Endothelial cell of umbilical vein (primary cell): ENCODE measurements at regions not wholly inside any gene's neighbourhood (a gene's known extent, or its start where the extent isn't known, plus 50 kb on each side); places are given as distances from the start of the nearest gene placed in this dataset.

Source experiments
- BruUV-seq: library from RNA; stranded (reverse); fragments of 400-500 nt; replicated peaks from 2 replicates; lab custom pipeline; 2021; lab: Mats Ljungman, UMichigan
- CTCF ChIA-PET: fragments of 300-600, 350-600 bp; sonication (Branson Sonifier 250); formaldehyde crosslinking; loops from one replicate; lab custom pipeline; 2021; ENCODE audit warnings: antibody characterized with exemption, inconsistent platforms; lab: Charles Lee
- POLR2A ChIA-PET: fragments of 300-600, 350-600 bp; sonication (Branson Sonifier 250); formaldehyde crosslinking; loops from one replicate; lab custom pipeline; 2021; ENCODE audit warnings: antibody characterized with exemption, inconsistent platforms; lab: Charles Lee
- DNase-seq: peaks from one replicate; pipeline ENCODE4 v3.0.0-alpha.2; 2011; ENCODE audit warnings: low read depth, low spot score
- FAIRE-seq: peaks from 2 replicates; lab custom pipeline; 2011; peaks lifted over from hg19 to GRCh38; lab: Jason Lieb, UNC
- H2AFZ ChIP-seq: 2 replicates; pipeline ENCODE4 v1.6.0; 2012; ENCODE audit warnings: low read depth, low read length, control low read depth, inconsistent platforms
- H3K27ac ChIP-seq: 2 replicates; pipeline ENCODE4 v1.5.1; 2011; ENCODE audit warnings: low read depth, mild to moderate bottlenecking, control low read depth, low read length, moderate library complexity; ENCODE audit not compliant: insufficient read depth
- H3K27me3 ChIP-seq, 2 experiments: 2 replicates each; pipeline versions ENCODE4 v1.6.0 to v1.6.1; 2011; ENCODE audit warnings: low read length in 2 of 2, mixed read lengths in 1 of 2; ENCODE audit not compliant: control insufficient read depth in 2 of 2, insufficient read depth in 2 of 2
- H3K36me3 ChIP-seq, 2 experiments: 2 replicates in 1 of 2; 3 replicates in 1 of 2; pipeline ENCODE4 v1.5.1; 2011; ENCODE audit warnings: low read length in 2 of 2, mild to moderate bottlenecking in 1 of 2, moderate library complexity in 1 of 2; ENCODE audit not compliant: control insufficient read depth in 2 of 2, insufficient read depth in 2 of 2; ENCODE audit errors: extremely low read depth in 1 of 2
- H3K4me1 ChIP-seq: 3 replicates; pipeline ENCODE4 v1.5.1; 2011; ENCODE audit warnings: mild to moderate bottlenecking, low read length; ENCODE audit not compliant: control insufficient read depth, insufficient read depth; ENCODE audit errors: extremely low read depth
- H3K4me2 ChIP-seq: 2 replicates; pipeline ENCODE4 v1.6.1; 2011; ENCODE audit warnings: low read length, control low read depth, mixed read lengths; ENCODE audit not compliant: insufficient read depth
- H3K4me3 ChIP-seq, 3 experiments: fragments of 200-600 bp in 1 of 3; sonication (generic), shearing (Covaris generic) in 1 of 3; replicated peaks in 1 of 3; 2 replicates each; pipeline ENCODE4 v1.5.1; 2011 to 2016; ENCODE audit warnings: control low read depth in 3 of 3, low read length in 3 of 3, mild to moderate bottlenecking in 2 of 3, inconsistent platforms in 1 of 3, low read depth in 1 of 3, moderate library complexity in 1 of 3; ENCODE audit not compliant: insufficient read depth in 1 of 3
- H3K79me2 ChIP-seq: 2 replicates; pipeline ENCODE4 v1.6.0; 2012; ENCODE audit warnings: low read length, inconsistent platforms; ENCODE audit not compliant: control insufficient read depth, insufficient read depth
- H3K9ac ChIP-seq: replicated peaks from 2 replicates; pipeline ENCODE3; 2011; ENCODE audit warnings: low read length, control low read depth; ENCODE audit not compliant: insufficient read depth; ENCODE audit errors: extremely low read depth
- H3K9me1 ChIP-seq: replicated peaks from 3 replicates; pipeline ENCODE4 v1.6.0; 2011; ENCODE audit warnings: mild to moderate bottlenecking, low read length; ENCODE audit not compliant: control insufficient read depth, insufficient read depth; ENCODE audit errors: extremely low read depth
- H3K9me3 ChIP-seq: replicated peaks from 2 replicates; pipeline ENCODE4 v1.5.1; 2012; ENCODE audit warnings: low read length, inconsistent platforms; ENCODE audit not compliant: control insufficient read depth, insufficient read depth
- H4K20me1 ChIP-seq: replicated peaks from 2 replicates; pipeline ENCODE3; 2011; ENCODE audit warnings: mild to moderate bottlenecking, low read length; ENCODE audit not compliant: control insufficient read depth, insufficient read depth; ENCODE audit errors: extremely low read depth
- EZH2 ChIP-seq: IDR thresholded peaks from 2 replicates; pipeline ENCODE4 v1.6.1; 2012; ENCODE audit warnings: borderline replicate concordance, low read depth, mild to moderate bottlenecking, moderate library complexity, low read length, inconsistent platforms; ENCODE audit not compliant: severe bottlenecking
- FOS ChIP-seq: IDR thresholded peaks from 2 replicates; pipeline ENCODE4 v1.6.1; 2011; ENCODE audit warnings: mild to moderate bottlenecking, low read length, moderate library complexity, borderline replicate concordance; ENCODE audit not compliant: insufficient read depth
- GATA2 ChIP-seq: IDR thresholded peaks from 2 replicates; pipeline ENCODE4 v1.7.0; 2011; ENCODE audit warnings: low read depth, mild to moderate bottlenecking, moderate library complexity, mixed read lengths, low read length; ENCODE audit not compliant: insufficient read length, insufficient read depth
- JUN ChIP-seq: IDR thresholded peaks from 2 replicates; pipeline ENCODE4 v1.6.1; 2011; ENCODE audit warnings: borderline replicate concordance, low read depth; ENCODE audit not compliant: insufficient read length, insufficient read depth
- POLR2A ChIP-seq: IDR thresholded peaks from 2 replicates; pipeline ENCODE4 v1.6.1; 2012; ENCODE audit warnings: low read depth, mild to moderate bottlenecking, control low read depth, low read length
- POLR2AphosphoS5 ChIP-seq: IDR thresholded peaks from 2 replicates; pipeline ENCODE4 v1.6.1; 2012; ENCODE audit warnings: low read depth, mild to moderate bottlenecking, control low read depth, low read length, moderate library complexity; ENCODE audit not compliant: insufficient read depth
- dilution Hi-C: fragments of 300-500 bp; cut with MboI; formaldehyde crosslinking; loops from one replicate; pipeline ENCODE4 v1.15.0; 2019; ENCODE audit warnings: low sequenced_read_pairs; ENCODE audit not compliant: extremely low pct_ligation_motif_present
- intact Hi-C: fragments of 100-400 bp; cut with micrococcal nuclease; formaldehyde crosslinking; loops from one replicate; pipeline ENCODE4 v1.10.0; 2022
- TF ChIP-seq, protein P1 (sequence below): IDR thresholded peaks from 2 replicates; pipeline ENCODE4 v1.6.1; 2011; ENCODE audit not compliant: insufficient read depth, insufficient read length
- TF ChIP-seq, protein P2 (sequence below), 2 donors: IDR thresholded peaks; 1 replicate in 1 of 2; 2 replicates in 1 of 2; pipeline ENCODE4 v1.5.1; 2011; ENCODE audit warnings: low read length in 2 of 2, mild to moderate bottlenecking in 2 of 2, moderate library complexity in 2 of 2, control low read depth in 1 of 2, inconsistent platforms in 1 of 2, low read depth in 1 of 2; ENCODE audit not compliant: insufficient read depth in 1 of 2; ENCODE audit errors: extremely low read depth in 1 of 2

DNA sequence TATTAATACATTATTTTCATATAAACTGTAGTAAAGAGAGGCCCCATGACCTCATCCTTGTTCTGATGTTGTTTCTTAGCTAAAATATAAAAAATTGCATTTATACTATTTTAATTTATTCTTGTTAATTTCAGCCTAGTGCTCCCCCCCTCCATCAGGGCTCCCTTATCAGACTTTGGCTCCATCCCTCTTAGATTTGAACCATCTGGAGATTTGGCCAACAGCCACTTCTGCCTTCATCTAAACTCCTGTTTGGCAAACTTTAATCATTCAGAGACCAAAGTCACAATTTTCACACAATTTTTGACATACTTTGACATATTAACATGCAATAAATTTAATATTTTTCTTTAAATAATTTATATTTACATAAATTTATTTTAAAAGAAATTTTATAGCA is 569.3 kb downstream of the TDRD15 start:
- no peaks in the 10 kb centered on the region for H3K79me2 ChIP-seq
- H3K36me3 ChIP-seq = no peaks in the 10 kb centered on the region
- no peak overlapping the region for H3K4me3 ChIP-seq
- H3K9ac ChIP-seq = no peak overlapping the region
- H3K4me1 ChIP-seq = no peaks in the 10 kb centered on the region
- no TSS peak for BruUV-seq
- H3K4me2 ChIP-seq = no peak overlapping the region
- no peaks in the 10 kb centered on the region for H4K20me1 ChIP-seq
- no peaks in the 10 kb centered on the region for H3K9me1 ChIP-seq
- dilution Hi-C loops (no loop called here), intact Hi-C loops (no loop called here)
- H2AFZ ChIP-seq = no peak overlapping the region
- ChIA-PET POLR2A (no interaction called here), CTCF (no interaction called here)
- TF ChIP-seq JUN = no peak
- TF ChIP-seq, protein P1, sequence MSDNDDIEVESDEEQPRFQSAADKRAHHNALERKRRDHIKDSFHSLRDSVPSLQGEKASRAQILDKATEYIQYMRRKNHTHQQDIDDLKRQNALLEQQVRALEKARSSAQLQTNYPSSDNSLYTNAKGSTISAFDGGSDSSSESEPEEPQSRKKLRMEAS = no peak
- TF ChIP-seq FOS = no peak
- no peak for TF ChIP-seq POLR2AphosphoS5
- TF ChIP-seq GATA2 = no peak
- no peak for TF ChIP-seq POLR2A
- TF ChIP-seq EZH2 = no peak
- TF ChIP-seq, protein P2, sequence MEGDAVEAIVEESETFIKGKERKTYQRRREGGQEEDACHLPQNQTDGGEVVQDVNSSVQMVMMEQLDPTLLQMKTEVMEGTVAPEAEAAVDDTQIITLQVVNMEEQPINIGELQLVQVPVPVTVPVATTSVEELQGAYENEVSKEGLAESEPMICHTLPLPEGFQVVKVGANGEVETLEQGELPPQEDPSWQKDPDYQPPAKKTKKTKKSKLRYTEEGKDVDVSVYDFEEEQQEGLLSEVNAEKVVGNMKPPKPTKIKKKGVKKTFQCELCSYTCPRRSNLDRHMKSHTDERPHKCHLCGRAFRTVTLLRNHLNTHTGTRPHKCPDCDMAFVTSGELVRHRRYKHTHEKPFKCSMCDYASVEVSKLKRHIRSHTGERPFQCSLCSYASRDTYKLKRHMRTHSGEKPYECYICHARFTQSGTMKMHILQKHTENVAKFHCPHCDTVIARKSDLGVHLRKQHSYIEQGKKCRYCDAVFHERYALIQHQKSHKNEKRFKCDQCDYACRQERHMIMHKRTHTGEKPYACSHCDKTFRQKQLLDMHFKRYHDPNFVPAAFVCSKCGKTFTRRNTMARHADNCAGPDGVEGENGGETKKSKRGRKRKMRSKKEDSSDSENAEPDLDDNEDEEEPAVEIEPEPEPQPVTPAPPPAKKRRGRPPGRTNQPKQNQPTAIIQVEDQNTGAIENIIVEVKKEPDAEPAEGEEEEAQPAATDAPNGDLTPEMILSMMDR (IDR thresholded peaks at IDR 0.05; ENCODE audit: extremely low read depth in 1 of 2, insufficient read depth in 1 of 2, low read depth in 1 of 2, low read length in 2 of 2) = no peak
- FAIRE-seq (no peak), DNase-seq (no peak)
- no peak overlapping the region for H3K27ac ChIP-seq
- H3K27me3 ChIP-seq = no peaks in the 10 kb centered on the region
- H3K9me3 ChIP-seq = peaks cover 5% of the 10 kb centered on the region
